Femur (tissue), 1 donor: ENCODE measurements at regions not wholly inside any gene's neighbourhood (a gene's known extent, or its start where the extent isn't known, plus 50 kb on each side); places are given as distances from the start of the nearest gene placed in this dataset.
A peak's percentile ranks its signal among the peaks of the same experiment; 100 is the strongest.

Source experiments
- DNase-seq: peaks from one replicate; pipeline ENCODE4 v3.0.0-alpha.2; 2017

DNA sequence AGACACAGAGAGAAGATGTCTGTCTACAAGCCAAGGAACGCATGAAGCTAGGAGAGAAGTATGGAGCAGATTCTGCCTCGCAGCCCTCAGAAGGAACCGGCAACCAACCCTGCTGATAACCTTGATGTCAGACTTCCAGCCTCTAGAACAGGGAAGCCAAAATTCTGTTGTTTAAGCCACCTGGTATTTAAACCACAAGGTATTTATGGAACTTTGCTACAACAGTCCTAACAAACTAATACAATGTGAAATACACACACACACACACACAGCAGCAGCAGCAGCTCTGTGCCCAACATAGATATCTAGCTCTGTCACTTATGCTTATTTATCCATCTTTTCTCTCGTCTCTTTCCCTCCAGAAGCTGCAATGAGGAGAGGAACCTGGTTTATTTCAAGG is 400.0 kb downstream of the ETS1 start:
- DNase-seq = no peak

DNA sequence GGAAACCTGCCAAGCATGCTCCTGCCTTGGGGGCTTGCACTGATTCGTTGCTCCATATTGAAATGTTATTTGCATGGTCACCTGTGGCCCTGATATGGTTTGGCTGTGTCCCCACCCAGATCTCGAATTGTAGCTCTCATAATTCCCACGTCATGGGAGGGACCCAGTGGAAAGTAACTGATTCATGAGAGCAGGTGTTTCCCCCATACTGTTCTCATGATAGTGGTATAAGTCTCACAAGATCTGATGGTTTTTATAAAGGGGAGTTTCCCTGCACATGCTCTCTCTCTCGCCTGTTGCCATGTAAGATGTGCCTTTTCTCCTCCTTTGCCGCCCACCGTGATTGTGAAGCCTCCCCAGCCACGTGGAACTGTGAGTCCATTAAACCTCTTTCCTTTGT is 402.4 kb downstream of the ETS1 start:
- DNase-seq = no peak

DNA sequence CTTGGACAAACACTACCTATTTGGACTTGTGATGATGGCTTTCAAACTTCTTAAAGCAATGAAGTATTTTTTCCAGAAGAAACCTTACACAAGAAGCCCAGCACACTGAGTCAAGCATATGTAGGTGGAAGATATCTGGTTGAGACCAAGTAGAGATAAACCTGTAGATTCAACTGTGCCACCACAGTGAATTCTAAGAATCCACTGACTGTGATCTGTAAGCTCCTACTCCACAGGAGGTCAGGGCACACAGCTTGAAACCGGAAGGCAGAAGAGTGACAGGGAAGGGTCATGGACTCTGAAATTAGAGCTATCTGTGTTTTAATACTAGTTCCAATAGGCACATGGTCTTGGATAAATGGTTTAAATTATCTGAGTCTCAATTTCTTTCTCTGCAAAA is 404.5 kb downstream of the ETS1 start:
- DNase-seq = no peak

DNA sequence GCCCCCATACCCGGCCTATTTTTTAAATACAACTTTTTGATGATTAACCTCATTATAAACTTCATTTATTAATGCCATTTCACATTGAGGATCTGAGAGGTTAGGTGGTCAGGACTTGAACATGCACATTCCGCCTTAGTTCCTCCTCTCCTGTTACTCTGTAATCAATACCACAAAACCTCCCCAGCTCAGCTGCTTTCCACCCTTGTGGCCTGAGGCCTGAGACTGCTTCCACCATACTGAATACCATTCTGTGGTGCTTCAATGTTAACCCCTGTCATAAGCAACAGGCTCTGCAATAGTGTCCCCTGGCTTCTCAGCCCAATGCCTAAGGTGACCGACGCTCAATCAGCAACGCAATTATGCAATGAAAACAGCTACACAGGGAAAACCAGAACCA is 405.4 kb downstream of the ETS1 start:
- DNase-seq = no peak

DNA sequence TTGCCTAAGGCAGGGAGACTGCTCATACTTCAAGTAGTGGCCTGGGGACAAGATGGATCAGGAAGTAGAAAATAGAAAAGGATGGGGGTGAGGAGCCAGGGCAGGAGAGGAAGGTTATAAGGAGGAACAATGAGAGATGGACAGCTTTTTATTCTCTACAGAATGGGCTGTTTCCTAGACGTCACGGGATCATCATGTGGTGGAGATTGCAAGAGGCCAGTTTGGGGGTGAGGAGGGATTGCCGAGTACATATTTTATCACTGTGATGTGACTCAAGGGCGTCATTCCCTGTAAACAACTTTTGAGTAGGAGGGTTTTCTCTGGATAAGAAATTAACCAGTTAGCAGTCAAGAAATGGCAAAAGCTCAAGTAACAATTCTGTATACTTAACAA is 406.3 kb downstream of the ETS1 start:
- DNase-seq = no peak

DNA sequence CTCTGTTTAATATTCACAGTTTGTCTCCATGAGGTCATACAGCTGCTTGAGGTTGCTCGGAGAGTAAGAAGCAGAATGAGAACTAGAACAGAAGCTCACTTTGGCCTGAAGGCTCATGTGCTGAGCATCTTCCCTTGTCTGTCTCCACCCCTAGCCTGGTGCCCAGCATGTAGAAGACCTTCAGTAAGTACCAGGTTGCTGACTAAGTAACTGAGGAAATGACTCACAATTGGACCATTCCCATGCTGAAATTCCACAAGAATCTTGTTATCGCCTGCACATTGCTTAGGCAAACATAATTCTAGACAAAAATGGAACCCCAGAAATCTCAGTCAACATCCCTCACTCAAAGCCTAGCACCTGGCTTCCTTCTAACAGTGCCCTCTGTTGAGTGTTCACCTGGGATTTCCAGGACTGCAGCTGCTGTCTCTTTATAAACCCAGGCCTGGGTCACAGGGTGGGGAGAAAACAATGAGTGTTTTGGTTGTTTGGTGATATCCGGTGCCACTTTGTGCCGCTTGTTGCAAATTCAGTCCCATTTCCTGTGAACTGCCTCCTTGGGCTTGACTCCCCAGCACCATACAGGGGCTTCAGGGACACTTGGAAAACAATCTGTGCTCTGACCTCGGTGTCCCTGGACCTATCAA is 406.8 kb downstream of the ETS1 start:
- DNase-seq = no peak

DNA sequence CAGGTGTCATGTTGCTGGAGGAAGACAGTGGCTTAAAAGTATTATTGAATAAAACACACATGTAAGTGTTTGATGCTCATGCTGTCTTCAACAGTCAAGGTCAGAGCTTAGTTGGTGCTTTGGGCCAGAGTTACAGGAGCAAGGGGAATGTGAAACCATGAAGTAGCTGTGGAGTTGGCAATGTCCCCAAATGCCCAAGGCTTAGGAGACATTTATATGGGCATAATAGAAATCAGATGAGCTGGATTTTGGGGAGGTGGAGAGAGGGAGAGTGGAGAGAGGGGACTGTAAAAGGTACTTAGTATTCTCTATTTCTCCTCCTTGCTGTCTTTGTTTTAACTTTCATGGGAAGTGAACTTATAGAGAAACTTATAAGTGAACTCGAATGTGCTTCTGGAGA is 407.8 kb downstream of the ETS1 start:
- no peak for DNase-seq

DNA sequence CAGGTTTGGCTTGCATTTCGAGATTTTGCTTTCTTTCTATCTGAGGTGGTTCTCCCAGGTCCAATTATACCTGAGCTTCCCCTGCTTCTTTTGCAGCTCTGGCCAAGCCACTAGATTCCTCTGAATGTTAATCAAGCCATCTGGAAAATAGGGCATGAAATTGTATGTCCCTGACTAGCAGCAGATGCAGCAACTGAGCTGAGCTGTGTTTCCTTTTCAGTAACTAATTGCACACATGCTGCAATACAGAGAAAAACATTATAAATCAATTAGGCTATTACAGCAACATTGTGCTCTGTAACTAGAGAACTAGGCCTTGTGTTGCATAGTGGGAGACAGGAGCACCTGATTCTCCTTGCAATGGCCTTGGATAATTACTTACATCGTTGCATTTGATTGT is 408.3 kb downstream of the ETS1 start:
- DNase-seq = no peak

DNA sequence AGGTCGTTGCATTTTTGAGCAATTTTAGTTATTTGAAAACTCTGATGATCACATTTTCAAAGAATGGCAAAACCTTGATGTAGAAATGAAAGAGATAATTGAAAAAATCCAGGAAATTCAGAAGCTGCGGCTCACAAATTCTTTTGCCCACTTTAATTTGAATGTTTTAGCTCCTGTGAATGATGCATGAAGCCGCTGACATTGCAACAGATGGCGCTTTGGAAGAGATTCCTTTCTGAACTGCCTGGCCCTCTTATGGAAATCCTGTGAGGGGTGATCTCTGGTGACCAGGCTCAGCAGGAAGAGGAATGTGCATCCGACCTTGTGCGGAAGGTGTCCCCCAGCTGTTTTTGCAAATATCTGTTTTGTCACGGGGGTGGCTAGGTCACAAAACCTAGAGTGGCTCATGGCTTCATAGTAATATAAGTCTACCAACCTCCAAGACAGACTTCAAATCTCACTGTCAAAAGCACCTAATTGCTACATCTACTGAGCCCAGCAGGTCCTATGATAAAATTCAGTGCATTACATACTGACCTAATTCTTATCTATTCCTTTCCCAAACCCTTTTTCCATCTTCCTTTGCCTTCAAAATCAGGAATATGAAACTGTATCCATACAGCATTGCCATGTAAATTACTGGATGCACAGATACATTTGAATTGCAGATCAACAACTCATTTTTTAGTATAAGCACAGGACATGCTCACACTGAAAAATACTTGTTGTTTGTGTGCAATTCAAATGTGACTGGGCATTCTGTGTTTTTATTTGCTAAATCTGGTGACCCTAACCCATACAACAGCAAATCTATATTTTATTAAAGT is 412.7 kb downstream of the ETS1 start:
- no peak for DNase-seq

DNA sequence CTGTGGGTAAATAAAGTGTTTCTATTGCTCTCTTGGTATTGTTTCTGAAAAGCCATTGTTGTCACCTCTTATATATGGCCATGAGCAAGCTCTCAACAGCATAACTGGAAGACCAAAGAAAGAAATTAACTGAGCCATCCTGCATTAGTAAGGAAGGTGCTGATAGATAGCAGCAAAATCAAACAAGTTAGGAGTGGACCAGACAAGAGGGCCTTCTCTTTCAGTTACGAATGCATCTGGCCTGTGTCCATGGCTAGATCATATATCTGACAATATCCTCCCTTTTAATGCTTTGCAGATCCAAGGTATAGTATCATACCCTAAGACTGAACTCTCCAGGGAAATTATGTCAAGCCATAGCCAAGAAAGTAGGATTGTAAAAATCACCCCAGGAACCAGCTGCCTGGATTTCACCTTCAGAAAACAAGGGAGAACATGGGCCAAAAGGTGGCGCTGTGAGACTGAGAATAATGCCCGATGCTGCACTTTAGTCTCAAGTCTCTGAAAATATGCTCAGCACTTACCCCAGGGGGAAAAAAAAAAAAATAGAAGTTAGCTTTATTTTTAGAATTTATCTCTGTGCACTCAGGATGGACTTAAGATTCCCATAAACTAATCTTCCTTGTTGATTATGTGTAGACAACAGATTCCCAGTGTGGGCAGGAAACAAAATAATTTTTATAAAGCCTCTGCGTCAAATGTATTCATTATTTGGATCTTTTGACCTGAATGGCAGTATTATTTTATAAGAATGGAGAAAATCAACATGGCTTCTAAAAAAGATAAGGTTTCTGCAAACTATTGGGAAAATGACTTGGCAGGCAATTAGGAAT is 415.1 kb downstream of the ETS1 start:
- peak; percentile 90 for DNase-seq

DNA sequence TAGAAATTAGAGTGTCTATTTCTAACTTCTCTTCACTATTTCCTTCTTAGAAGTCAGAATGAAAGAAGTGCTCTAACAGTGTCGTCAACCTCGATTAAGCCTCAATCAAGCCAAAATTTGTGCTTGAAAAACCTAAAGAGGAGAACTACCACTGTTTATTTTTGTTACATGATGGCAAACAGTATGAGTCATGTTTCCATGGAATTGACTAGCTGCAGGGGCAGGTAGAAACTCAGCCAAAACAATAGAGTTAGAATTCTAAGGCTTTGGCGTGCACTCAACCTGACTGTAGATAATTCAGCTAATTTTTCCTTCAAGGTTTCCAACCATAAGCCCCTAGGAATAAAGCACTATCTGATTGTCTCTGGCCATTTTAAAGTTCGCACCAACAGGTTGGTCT is 415.9 kb downstream of the ETS1 start:
- DNase-seq = no peak

DNA sequence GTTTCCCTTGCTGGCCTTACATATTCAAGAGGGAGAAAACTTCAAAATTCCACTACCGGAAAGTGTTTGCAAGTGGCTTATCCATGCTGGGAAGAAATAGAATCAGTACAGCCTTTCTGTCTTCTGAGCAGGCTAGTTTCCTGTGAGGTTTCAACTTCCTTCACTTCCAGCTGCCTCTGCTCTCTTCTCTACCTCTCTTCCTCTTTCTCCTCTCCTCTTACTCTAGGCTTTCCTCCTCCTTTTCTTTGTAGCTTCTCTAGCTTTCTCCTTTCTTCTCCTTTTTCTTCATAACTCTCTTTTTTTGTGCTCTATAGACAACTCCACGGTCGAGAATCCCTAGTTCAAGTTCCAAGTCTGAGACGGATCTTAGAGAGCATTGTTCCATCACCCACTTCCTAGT is 421.8 kb downstream of the ETS1 start:
- no peak for DNase-seq

DNA sequence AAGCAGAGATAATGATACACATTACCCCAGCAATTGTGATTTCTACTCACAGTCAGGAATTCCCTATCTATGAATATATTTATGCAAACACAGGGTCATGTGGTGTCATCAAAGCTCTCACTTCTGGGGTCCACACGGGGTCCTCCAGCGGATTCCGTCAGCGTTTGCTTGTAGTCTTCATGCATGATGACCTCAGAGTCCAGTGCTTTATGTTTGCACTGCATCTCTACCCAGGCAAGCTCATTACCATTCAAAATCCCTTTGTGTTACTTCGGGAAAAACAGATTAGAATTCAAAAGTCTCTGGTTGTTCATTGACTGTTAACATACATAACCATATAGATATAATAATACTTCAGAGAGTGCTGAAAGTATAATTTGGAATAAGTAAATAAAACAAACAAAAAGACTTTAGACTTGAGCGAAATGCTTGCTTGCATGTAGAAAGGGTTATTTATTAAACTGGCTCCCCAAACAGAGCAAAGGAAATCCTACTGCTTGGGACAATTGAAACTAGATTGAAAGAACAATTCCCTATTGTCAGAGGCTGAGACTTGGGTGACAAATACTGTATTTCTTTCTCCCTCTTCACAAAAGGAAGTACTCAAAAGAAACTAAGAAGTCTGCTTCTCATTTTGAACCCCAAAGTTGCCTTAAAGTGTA is 423.1 kb downstream of the ETS1 start:
- no peak for DNase-seq

DNA sequence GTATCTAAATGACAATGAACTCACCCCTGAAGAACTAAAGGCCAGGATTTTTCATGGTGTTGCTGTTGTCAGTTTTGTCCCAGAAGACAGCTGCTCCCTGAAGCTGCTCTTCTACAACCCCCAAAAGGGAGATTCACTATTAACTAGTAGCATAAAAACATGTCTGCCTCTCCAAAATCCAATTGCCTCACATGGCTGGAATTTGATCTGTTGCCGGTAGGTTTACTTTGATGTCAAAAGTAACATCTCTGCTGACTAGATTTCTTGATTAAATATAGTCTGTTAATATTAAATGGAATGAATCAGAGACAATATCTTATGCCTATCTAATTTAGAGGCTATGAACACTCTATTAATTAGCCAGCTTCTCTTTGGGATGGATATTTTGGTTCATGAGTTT is 425.4 kb downstream of the ETS1 start:
- no peak for DNase-seq

DNA sequence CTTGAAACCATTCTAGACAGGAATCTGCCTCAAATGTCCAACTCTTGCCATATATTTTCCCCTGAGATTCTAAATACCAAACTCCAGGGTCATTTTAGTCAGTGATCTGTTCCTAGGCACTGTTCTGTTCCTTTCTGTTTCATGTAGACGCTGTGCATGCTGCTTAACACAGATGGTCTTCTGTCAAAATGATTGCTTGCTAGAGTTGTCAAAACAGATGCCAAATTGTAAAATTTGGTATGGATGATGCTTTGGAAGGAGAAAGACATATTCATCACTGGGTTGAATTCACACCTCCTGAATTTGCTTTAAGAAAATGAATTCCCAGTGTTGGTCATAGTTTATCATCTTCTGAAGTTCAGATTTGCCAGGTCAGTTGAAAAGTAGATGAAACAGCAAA is 425.9 kb downstream of the ETS1 start:
- no peak for DNase-seq

DNA sequence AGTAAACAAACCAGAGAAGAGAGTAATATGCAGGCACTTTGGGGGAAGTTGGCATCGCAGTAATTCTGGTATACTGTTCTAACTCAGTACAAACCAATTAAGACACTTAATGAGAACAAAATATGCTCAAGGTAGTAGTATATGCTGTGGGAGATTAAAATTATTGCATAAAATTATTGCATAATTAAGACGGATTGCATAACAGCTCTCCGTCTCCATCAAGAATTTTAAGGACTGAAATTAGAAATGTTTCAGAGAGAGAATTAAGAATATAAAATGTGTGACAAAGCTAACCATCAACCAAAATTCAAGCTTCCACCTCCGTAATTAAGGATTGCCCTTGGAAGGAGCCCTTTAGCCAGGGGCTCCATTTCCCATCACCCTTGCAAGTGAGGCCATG is 428.5 kb downstream of the ETS1 start:
- no peak for DNase-seq

DNA sequence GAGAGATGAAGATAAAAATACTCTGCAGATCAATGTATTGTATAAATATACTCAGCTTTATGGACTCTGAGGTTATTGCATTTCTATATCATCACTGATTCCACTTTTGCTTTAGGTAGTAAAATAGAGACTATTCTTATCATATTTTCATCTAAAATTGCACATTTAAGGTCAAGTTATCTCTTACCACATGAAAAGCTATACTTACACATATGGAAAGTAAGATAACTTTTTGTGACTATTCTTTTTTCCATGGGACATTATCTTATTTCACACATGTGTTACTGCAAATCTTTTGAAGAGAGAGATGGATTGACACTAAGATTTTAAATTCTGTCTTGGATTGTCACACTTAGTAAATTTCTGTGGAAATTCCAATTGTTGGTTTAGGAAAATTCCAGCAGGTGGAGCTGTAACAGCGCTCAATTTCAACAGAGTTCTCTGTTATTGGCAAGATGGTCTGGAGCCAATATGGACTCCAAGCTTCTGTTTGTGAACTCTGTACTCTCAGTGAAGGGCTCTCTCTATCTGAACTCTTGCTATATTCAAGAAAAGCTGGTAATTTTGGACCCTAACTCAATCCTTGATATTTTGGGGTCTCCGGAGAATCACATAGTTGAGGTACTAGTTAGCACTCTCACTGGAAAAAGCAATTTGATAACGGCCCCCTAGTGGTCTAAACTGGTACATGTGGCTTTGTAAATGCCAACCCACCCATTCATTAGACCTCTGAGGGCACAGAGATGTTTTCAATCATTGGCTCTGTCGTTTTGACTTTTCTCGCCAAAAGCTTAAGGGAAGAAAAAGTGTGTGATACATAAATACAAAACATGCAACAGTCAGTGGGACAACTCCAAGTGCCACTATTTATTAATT is 429.7 kb downstream of the ETS1 start:
- DNase-seq = peak; percentile 48

DNA sequence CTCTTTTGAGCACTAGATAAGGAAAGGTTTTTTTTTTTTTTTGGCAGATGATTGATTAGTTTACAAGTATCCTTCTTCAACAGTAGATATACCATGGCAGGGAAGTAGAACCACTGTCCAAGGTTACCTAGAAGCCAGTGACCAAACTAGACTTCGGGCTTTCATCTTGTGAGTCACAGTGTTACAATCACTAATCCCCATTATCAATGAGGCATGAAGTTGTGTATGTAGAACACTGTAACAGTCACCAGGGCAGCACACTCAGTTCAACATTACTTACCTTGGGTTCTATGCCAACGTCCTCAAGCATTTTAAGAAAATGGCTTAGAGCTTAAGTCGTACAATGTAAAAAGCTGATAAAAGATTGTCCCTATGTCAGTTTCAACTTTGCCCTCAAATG is 430.9 kb downstream of the ETS1 start:
- no peak for DNase-seq

DNA sequence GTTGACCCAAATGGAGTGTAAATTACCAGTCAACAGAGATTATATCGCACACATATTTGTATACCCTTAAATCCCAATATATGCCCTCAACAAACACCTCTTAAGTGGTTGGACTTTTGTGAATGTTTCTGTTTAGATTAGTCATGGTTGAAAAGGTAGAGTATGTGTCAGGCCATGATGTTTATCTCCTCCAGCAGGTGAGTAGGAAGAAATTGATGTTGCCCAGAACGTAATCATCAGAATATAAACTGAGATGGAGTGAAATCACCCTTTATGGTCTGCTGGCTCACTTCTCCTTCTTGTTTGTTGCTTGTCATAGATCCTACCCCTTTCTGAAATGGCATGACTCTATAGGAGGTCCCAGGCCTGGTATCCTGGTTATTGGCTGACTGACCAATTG is 431.8 kb downstream of the ETS1 start:
- DNase-seq = no peak

DNA sequence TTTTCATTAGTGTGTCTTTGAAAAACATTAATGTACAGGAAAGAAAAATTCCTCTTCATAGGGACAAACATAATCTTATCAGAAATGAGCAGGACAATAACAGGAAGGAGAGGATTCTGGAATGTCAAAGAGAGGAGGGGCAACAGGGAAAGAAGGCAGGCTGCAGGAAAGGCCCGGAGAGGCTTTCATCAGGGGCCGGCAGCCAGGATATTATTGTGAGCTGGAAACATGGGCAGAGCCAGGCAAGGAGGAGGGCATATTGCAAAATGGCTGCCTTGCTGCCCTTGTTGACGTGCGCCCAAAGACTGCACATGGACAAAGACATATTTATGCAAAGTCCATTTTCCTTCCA is 433.7 kb downstream of the ETS1 start:
- no peak for DNase-seq

DNA sequence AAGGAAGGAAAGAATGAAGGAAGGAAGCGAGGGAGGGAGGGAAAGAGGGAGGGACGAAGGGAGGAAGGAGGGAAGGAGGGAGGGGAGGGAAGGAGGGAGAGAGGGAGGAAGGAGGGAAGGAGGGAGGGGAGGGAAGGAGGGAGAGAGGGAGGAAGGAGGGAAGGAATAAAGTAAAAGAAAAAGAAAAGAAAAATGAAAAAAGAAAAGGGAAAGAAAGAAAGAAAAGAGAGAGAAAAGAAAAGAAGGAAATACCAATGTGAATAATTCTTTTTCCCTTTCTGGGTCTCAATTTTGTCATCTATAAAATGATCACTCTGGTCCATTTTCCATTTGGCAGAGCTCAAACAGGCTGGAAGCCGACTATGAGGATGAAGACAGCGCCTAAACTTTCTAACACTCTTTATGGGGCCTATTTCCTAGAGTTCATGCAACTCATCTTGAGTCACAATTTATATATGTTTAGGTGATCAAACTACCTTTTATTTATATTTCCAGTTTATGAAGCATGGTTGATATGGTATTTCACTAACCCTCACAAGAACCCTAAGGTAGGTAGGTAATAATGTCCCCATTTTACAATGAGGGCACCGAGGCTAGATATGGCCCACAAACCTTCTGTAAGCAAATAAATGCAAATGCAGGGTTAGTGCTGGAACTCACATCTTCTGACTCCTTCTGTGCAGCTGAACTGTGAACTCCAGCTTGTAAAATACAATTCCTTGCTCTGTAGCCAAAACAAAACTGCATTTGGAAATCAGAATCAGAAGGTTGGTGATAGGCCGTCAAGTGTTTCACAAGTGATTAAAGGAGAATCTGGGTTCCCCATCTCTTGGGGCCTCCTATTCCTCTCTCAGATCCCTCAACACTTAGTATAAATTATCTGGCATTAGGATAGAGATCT is 434.3 kb downstream of the ETS1 start:
- DNase-seq = no peak
